ENCODE measurements at regions not wholly inside any gene's neighbourhood (a gene's known extent, or its start where the extent isn't known, plus 50 kb on each side); places are given as distances from the start of the nearest gene placed in this dataset.

DNA sequence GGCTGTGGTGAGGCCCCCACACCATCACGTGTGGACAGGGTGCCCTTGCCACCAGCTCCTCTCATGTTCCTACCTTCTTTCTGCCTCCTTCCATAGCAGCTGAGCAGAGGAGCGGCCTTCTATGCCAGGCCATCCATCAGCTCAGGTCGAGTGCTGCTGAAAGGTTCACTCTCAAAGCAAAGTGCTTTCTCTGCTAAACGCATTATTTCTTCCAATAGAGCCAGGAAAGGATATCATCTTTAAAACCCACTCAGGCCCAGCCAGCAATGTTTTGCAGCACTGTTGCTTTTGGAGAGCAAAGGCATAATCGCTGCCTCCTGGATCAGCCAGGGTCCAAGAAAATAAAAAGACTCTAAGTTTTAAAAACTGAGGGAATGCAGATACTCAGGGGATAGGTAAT is 54.9 kb upstream of the GPRC5B start:
- Histone ChIP-seq H3K4me3 (no peak overlapping the region), H3K36me3 (ENCODE audit: control insufficient read depth in 4 of 4, insufficient read depth in 4 of 4, low read length in 4 of 4) (no peaks in the 10 kb centered on the region), H3K4me1 (ENCODE audit: control insufficient read depth in 5 of 5, insufficient read depth in 5 of 5, low read length in 5 of 5) (no peaks in the 10 kb centered on the region), H3K27ac (ENCODE audit: low read depth in 1 of 2, low read length in 1 of 2) (no peak overlapping the region), H3K9me3 (ENCODE audit: control insufficient read depth in 4 of 4, insufficient read depth in 3 of 4, low read length in 3 of 4) (no peaks in the 10 kb centered on the region), H3K27me3 (ENCODE audit: control insufficient read depth in 3 of 3, insufficient read depth in 3 of 3, low read length in 2 of 3) (no peaks in the 10 kb centered on the region), H3K9ac (ENCODE audit: insufficient read depth in 1 of 2, low read length in 2 of 2) (no peak overlapping the region)
- 68 to 85% methylated on average over 5 of the region's 5 CpGs for WGBS, 2 donors
- ATAC-seq (ENCODE audit: insufficient read depth, low FRiP score) (no peak), DNase-seq (no peak)
- TF ChIP-seq, protein P1, sequence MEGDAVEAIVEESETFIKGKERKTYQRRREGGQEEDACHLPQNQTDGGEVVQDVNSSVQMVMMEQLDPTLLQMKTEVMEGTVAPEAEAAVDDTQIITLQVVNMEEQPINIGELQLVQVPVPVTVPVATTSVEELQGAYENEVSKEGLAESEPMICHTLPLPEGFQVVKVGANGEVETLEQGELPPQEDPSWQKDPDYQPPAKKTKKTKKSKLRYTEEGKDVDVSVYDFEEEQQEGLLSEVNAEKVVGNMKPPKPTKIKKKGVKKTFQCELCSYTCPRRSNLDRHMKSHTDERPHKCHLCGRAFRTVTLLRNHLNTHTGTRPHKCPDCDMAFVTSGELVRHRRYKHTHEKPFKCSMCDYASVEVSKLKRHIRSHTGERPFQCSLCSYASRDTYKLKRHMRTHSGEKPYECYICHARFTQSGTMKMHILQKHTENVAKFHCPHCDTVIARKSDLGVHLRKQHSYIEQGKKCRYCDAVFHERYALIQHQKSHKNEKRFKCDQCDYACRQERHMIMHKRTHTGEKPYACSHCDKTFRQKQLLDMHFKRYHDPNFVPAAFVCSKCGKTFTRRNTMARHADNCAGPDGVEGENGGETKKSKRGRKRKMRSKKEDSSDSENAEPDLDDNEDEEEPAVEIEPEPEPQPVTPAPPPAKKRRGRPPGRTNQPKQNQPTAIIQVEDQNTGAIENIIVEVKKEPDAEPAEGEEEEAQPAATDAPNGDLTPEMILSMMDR (IDR thresholded peaks at IDR 0.05; ENCODE audit: control extremely low read depth, extremely low read depth) = no peak

DNA sequence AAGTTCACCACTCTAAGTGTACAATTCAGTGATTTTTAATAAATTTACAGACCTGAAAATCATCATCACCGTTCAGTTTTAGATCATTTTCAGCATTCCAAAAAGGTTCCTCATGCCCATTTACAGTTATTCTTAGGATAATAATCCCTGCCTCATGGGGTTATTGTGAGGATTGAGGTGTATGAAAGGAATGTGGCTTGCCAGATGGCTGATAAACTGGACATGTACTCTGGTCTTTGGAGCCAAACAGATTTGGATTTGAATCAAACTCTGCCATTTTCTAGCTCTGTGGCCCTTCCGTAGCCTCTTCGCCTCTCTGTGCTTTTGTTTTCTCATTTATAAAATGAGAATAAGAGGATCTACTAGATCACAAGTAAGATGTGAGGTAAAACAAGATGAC is 53.9 kb upstream of the GPRC5B start:
- H3K4me3 ChIP-seq = no peak overlapping the region
- H3K27ac ChIP-seq (ENCODE audit: low read depth in 1 of 2, low read length in 1 of 2) = no peak overlapping the region
- no peaks in the 10 kb centered on the region for H3K4me1 ChIP-seq (ENCODE audit: control insufficient read depth in 5 of 5, insufficient read depth in 5 of 5, low read length in 5 of 5)
- no peaks in the 10 kb centered on the region for H3K27me3 ChIP-seq (ENCODE audit: control insufficient read depth in 3 of 3, insufficient read depth in 3 of 3, low read length in 2 of 3)
- no peaks in the 10 kb centered on the region for H3K36me3 ChIP-seq (ENCODE audit: control insufficient read depth in 4 of 4, insufficient read depth in 4 of 4, low read length in 4 of 4)
- ATAC-seq (ENCODE audit: insufficient read depth, low FRiP score) = no peak
- 91 to 93% methylated on average over 3 of the region's 3 CpGs for WGBS, 2 donors
- no peak for DNase-seq
- H3K9me3 ChIP-seq (ENCODE audit: control insufficient read depth in 4 of 4, insufficient read depth in 3 of 4, low read length in 3 of 4) = no peaks in the 10 kb centered on the region
- H3K9ac ChIP-seq (ENCODE audit: insufficient read depth in 1 of 2, low read length in 2 of 2) = no peak overlapping the region
- TF ChIP-seq, protein P1 (IDR thresholded peaks at IDR 0.05; ENCODE audit: control extremely low read depth, extremely low read depth) = no peak

DNA sequence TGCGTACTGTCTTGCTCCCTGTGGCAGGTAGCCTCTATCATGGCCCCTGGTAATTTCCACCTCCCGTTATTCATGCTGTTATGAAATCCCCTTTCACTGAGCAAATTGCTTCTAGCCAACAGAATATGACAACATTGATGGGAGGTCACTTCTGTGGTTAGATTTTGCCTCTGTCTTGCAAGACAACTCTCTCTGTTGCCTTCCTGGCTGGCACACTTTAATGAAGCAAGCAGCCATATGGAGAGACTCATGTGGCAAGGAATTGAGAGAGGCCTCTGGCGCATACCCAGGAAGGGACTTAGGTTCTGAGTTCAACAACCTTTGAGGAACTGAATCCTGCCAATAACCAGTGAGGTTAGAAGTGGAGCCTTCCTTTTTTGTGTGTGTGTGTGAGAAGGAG is 51.8 kb upstream of the GPRC5B start:
- Histone ChIP-seq H3K36me3 (ENCODE audit: control insufficient read depth in 4 of 4, insufficient read depth in 4 of 4, low read length in 4 of 4) (no peaks in the 10 kb centered on the region), H3K4me3 (no peak overlapping the region), H3K9ac (ENCODE audit: insufficient read depth in 1 of 2, low read length in 2 of 2) (no peak overlapping the region), H3K9me3 (ENCODE audit: control insufficient read depth in 4 of 4, insufficient read depth in 3 of 4, low read length in 3 of 4) (no peaks in the 10 kb centered on the region), H3K4me1 (ENCODE audit: control insufficient read depth in 5 of 5, insufficient read depth in 5 of 5, low read length in 5 of 5) (no peaks in the 10 kb centered on the region), H3K27ac (ENCODE audit: low read depth in 1 of 2, low read length in 1 of 2) (no peak overlapping the region), H3K27me3 (ENCODE audit: control insufficient read depth in 3 of 3, insufficient read depth in 3 of 3, low read length in 2 of 3) (no peaks in the 10 kb centered on the region)
- no peak for DNase-seq
- ATAC-seq (ENCODE audit: insufficient read depth, low FRiP score) = no peak
- TF ChIP-seq, protein P1 (IDR thresholded peaks at IDR 0.05; ENCODE audit: control extremely low read depth, extremely low read depth) = no peak
- WGBS, 2 donors = 75 to 81% methylated on average over 3 of the region's 3 CpGs

DNA sequence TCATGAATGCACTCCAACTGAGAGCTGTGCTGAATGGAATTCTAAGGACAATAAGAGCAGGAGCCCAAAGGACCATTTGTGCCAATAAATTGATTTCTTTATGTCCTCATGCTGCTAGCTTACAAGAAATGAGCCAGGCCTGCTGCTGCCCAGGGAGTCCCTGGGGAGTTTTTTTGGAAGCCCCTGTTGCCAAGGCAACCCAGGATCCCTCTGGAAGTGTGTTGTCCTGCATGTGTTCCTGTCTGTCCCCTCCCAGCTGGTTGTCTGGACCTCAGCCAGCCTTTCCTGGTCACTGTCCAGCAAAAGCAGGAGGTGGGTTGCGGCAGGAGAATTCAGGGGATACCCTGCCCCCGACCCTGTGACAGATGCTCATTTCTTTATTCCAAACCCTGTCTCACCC is 51.0 kb upstream of the GPRC5B start:
- Histone ChIP-seq H3K27ac (ENCODE audit: low read depth in 1 of 2, low read length in 1 of 2) (no peak overlapping the region), H3K9me3 (ENCODE audit: control insufficient read depth in 4 of 4, insufficient read depth in 3 of 4, low read length in 3 of 4) (no peaks in the 10 kb centered on the region), H3K36me3 (ENCODE audit: control insufficient read depth in 4 of 4, insufficient read depth in 4 of 4, low read length in 4 of 4) (no peaks in the 10 kb centered on the region), H3K4me3 (no peak overlapping the region), H3K9ac (ENCODE audit: insufficient read depth in 1 of 2, low read length in 2 of 2) (no peak overlapping the region), H3K27me3 (ENCODE audit: control insufficient read depth in 3 of 3, insufficient read depth in 3 of 3, low read length in 2 of 3) (no peaks in the 10 kb centered on the region), H3K4me1 (ENCODE audit: control insufficient read depth in 5 of 5, insufficient read depth in 5 of 5, low read length in 5 of 5) (no peaks in the 10 kb centered on the region)
- TF ChIP-seq, protein P1 (IDR thresholded peaks at IDR 0.05; ENCODE audit: control extremely low read depth, extremely low read depth) = no peak
- 42 to 74% methylated on average over 2 of the region's 2 CpGs for WGBS, 2 donors
- ATAC-seq (ENCODE audit: insufficient read depth, low FRiP score) = no peak
- DNase-seq = peak; percentile 32 to 65 (median 52)
